ENCODE measurements at regions not wholly inside any gene's neighbourhood (a gene's known extent, or its start where the extent isn't known, plus 50 kb on each side); places are given as distances from the start of the nearest gene placed in this dataset.

DNA sequence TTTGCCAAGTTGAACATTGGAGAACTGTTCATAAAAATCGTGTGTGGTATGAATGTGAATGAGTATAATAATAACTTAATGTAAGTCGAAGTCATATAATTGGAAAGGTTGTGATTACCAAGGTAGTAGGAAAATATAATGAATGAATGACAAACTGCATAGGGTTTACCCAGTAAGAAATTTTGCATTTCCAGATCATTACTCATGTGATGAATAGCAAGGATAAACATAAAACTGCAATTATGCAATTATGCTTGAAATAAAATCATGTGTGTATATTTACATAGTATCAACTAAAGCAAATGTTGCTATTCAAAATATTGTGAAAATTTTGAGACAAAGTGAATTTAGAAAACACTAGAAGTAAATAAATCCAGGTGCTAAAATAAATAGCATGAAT lies 1108.7 kb upstream of the TMEFF2 start:
- no peak for DNase-seq (ENCODE audit: low spot score)
- H3K27me3 ChIP-seq (replicated peaks; ENCODE audit: insufficient read depth, low read depth, low read length, poor library complexity), result no peaks in the 10 kb centered on the region
- POLR2A ChIA-PET (ENCODE audit: low non-redundant PET), result no interaction called here
- TF ChIP-seq, protein P1, sequence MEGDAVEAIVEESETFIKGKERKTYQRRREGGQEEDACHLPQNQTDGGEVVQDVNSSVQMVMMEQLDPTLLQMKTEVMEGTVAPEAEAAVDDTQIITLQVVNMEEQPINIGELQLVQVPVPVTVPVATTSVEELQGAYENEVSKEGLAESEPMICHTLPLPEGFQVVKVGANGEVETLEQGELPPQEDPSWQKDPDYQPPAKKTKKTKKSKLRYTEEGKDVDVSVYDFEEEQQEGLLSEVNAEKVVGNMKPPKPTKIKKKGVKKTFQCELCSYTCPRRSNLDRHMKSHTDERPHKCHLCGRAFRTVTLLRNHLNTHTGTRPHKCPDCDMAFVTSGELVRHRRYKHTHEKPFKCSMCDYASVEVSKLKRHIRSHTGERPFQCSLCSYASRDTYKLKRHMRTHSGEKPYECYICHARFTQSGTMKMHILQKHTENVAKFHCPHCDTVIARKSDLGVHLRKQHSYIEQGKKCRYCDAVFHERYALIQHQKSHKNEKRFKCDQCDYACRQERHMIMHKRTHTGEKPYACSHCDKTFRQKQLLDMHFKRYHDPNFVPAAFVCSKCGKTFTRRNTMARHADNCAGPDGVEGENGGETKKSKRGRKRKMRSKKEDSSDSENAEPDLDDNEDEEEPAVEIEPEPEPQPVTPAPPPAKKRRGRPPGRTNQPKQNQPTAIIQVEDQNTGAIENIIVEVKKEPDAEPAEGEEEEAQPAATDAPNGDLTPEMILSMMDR (conservative IDR thresholded peaks at IDR 0.05; ENCODE audit: low read depth, low read length), result no peak
- TF ChIP-seq EZH2 (IDR thresholded peaks at IDR 0.05; ENCODE audit: borderline replicate concordance, low read depth, low read length, poor library complexity, severe bottlenecking), result no peak
- H3K27ac ChIP-seq (ENCODE audit: low read depth, low read length, poor library complexity, severe bottlenecking), result no peak overlapping the region
- no peaks in the 10 kb centered on the region for H3K36me3 ChIP-seq (ENCODE audit: insufficient read depth, low read length, poor library complexity, severe bottlenecking)
- H3K4me3 ChIP-seq (ENCODE audit: low read depth, low read length, poor library complexity, severe bottlenecking), result no peak overlapping the region
- no peaks in the 10 kb centered on the region for H3K4me1 ChIP-seq (ENCODE audit: insufficient read depth, low read length, poor library complexity, severe bottlenecking)
- intact Hi-C loops (cut with micrococcal nuclease; ENCODE audit: unreplicated experiment), result no loop called here
- CTCF ChIA-PET, result no interaction called here
- H3K9me3 ChIP-seq (ENCODE audit: low read depth, low read length, poor library complexity, severe bottlenecking), result no peaks in the 10 kb centered on the region
- BruUV-seq (replicated peaks), result no TSS peak

DNA sequence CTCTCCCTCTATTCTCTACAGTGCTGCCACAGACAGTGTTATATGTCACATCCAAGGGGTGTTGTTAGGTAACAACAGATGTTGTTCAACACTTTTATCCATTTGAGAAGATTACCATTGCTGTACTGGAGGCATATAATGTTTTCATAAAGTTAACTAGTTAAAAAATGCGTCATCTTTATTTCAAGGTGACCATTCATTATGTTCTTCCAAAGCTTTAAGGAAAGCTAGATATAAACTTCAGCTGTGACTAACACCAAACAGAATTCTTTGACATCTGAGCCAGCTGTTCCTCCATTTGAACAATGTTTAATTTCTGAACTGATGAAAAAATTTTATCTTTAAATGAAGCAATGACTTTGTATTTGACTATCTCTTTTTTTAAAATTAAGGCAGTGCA lies 1099.6 kb upstream of the TMEFF2 start:
- Histone ChIP-seq H3K27ac (ENCODE audit: low read depth, low read length, poor library complexity, severe bottlenecking) (no peak overlapping the region), H3K4me1 (ENCODE audit: insufficient read depth, low read length, poor library complexity, severe bottlenecking) (no peaks in the 10 kb centered on the region), H3K36me3 (ENCODE audit: insufficient read depth, low read length, poor library complexity, severe bottlenecking) (no peaks in the 10 kb centered on the region), H3K27me3 (replicated peaks; ENCODE audit: insufficient read depth, low read depth, low read length, poor library complexity) (no peaks in the 10 kb centered on the region), H3K9me3 (ENCODE audit: low read depth, low read length, poor library complexity, severe bottlenecking) (no peaks in the 10 kb centered on the region), H3K4me3 (ENCODE audit: low read depth, low read length, poor library complexity, severe bottlenecking) (no peak overlapping the region)
- no peak for TF ChIP-seq EZH2 (IDR thresholded peaks at IDR 0.05; ENCODE audit: borderline replicate concordance, low read depth, low read length, poor library complexity, severe bottlenecking)
- TF ChIP-seq, protein P1 (conservative IDR thresholded peaks at IDR 0.05; ENCODE audit: low read depth, low read length), result no peak
- DNase-seq (ENCODE audit: low spot score), result no peak
- POLR2A ChIA-PET (ENCODE audit: low non-redundant PET), result no interaction called here
- intact Hi-C loops (cut with micrococcal nuclease; ENCODE audit: unreplicated experiment), result no loop called here
- CTCF ChIA-PET, result no interaction called here
- BruUV-seq (replicated peaks), result no TSS peak

DNA sequence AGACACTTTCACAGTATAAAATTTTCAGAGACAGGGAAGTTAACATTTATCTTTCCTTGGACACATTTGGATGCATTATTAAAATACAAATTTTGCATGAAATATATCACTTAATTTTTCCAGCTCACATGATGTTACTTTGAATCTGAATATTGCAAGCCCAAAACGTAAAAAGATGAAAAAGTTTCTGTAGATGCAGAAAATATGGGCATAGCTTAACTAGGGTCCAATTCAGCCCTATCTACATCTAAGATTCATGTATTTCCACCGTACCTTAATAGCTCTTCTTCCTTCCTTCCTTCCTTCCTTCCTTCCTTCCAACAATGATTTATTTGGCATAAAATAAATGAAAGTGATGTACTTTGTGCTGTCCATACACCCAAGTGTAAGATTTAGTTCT lies 1084.6 kb upstream of the TMEFF2 start:
- ChIA-PET CTCF (no interaction called here), POLR2A (ENCODE audit: low non-redundant PET) (interaction anchor here (0.6 kb wide), 1 partner anchor 23 kb away, joined by 7 read pairs; no protein-coding TSS in a partner anchor)
- no peaks in the 10 kb centered on the region for H3K27me3 ChIP-seq (replicated peaks; ENCODE audit: insufficient read depth, low read depth, low read length, poor library complexity)
- H3K36me3 ChIP-seq (ENCODE audit: insufficient read depth, low read length, poor library complexity, severe bottlenecking), result no peaks in the 10 kb centered on the region
- BruUV-seq (replicated peaks), result no TSS peak
- no peak for TF ChIP-seq EZH2 (IDR thresholded peaks at IDR 0.05; ENCODE audit: borderline replicate concordance, low read depth, low read length, poor library complexity, severe bottlenecking)
- TF ChIP-seq, protein P1 (conservative IDR thresholded peaks at IDR 0.05; ENCODE audit: low read depth, low read length), result no peak
- H3K27ac ChIP-seq (ENCODE audit: low read depth, low read length, poor library complexity, severe bottlenecking), result peak overlapping the region; percentile 71
- no peaks in the 10 kb centered on the region for H3K9me3 ChIP-seq (ENCODE audit: low read depth, low read length, poor library complexity, severe bottlenecking)
- no peak overlapping the region for H3K4me3 ChIP-seq (ENCODE audit: low read depth, low read length, poor library complexity, severe bottlenecking)
- H3K4me1 ChIP-seq (ENCODE audit: insufficient read depth, low read length, poor library complexity, severe bottlenecking), result peaks cover 24% of the 10 kb centered on the region
- intact Hi-C loops (cut with micrococcal nuclease; ENCODE audit: unreplicated experiment), result loop anchor here (10.0 kb wide), 1 partner anchor 305 kb away; no protein-coding TSS in a partner anchor
- peak; percentile 76 for DNase-seq (ENCODE audit: low spot score)
